HG03575 (cell line): ENCODE measurements at regions not wholly inside any gene's neighbourhood (a gene's known extent, or its start where the extent isn't known, plus 50 kb on each side); places are given as distances from the start of the nearest gene placed in this dataset.
A peak's percentile ranks its signal among the peaks of the same experiment; 100 is the strongest.
"Not testable (repeated sequence)": the region's sequence is repeated elsewhere in the genome, so short reads cannot be mapped to it uniquely, and the experiment has no call there.

ENCODE experiments used
- ATAC-seq: cut with Tn5 transposase; IDR thresholded peaks from one replicate; pipeline ENCODE4 v1.9.1; 2021; ENCODE audit not compliant: unreplicated experiment, insufficient number of reproducible peaks, low FRiP score; ENCODE audit errors: extremely low read depth

GRCh38 chr16:21513812-21514473, 85.4 kb upstream of the METTL9 start:
- not testable (repeated sequence) for ATAC-seq

- ATAC-seq, result not testable (repeated sequence)
Observed at GRCh38 chr16:21514474-21514840, 84.9 kb upstream of the METTL9 start.

GRCh38 chr16:21516705-21517040, 82.7 kb upstream of the METTL9 start:
- ATAC-seq, result not testable (repeated sequence)

GRCh38 chr16:21517263-21517662, 82.1 kb upstream of the METTL9 start:
- not testable (repeated sequence) for ATAC-seq

GRCh38 chr16:21519361-21520133, 79.8 kb upstream of the METTL9 start:
- ATAC-seq, result not testable (repeated sequence)

- peak; percentile 20 for ATAC-seq
Observed at GRCh38 chr16:21520134-21521047, 79.0 kb upstream of the METTL9 start.

GRCh38 chr16:21521048-21521389, 78.4 kb upstream of the METTL9 start:
- ATAC-seq, result not testable (repeated sequence)

- not testable (repeated sequence) for ATAC-seq
Observed at GRCh38 chr16:21521390-21522143, 77.8 kb upstream of the METTL9 start.

GRCh38 chr16:21522846-21523245, 76.5 kb upstream of the METTL9 start:
- not testable (repeated sequence) for ATAC-seq

- no peak for ATAC-seq
Observed at GRCh38 chr16:21523411-21524067, 75.8 kb upstream of the METTL9 start.

GRCh38 chr16:21524068-21524751, 75.2 kb upstream of the METTL9 start:
- ATAC-seq, result no peak

- not testable (repeated sequence) for ATAC-seq
Observed at GRCh38 chr16:21524752-21525028, 74.7 kb upstream of the METTL9 start.

- not testable (repeated sequence) for ATAC-seq
Observed at GRCh38 chr16:21525029-21525895, 74.1 kb upstream of the METTL9 start.

- not testable (repeated sequence) for ATAC-seq
Observed at GRCh38 chr16:21525956-21526922, 73.1 kb upstream of the METTL9 start.

GRCh38 chr16:21526923-21527807, 72.2 kb upstream of the METTL9 start:
- ATAC-seq, result no peak
